ENCODE measurements at regions not wholly inside any gene's neighbourhood (a gene's known extent, or its start where the extent isn't known, plus 50 kb on each side); places are given as distances from the start of the nearest gene placed in this dataset.

DNA sequence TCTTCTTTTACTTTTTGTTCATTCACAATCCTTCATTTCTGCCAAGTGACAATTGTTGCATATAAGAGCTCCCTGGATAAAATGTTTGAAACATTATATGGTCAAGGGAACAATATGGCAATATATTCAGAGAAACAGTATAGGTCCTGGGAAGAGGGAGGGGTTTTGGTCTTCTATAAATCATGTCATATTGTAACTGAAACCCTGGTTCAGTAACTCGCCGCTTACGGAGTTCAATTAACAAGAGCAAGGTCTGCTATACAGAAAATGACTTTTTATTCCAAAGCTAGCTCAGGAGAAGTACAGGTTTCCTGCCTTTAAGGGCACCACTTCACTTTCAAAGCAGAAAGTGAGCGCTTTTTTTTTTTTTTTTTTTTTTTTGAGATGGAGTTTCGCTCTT is 522.1 kb upstream of the TGFBR2 start:
- H3K4me1 ChIP-seq: peaks cover 0 to 5% (median 0%) of the 10 kb centered on the region in 4 donors
- intact Hi-C loops (cut with DNase I; ENCODE audit: low total_unique reads): no loop called here
- H3K27me3 ChIP-seq: no peaks in the 10 kb centered on the region
- no peaks in the 10 kb centered on the region for H3K9me3 ChIP-seq
- H3K27ac ChIP-seq: no peak overlapping the region
- no peak for TF ChIP-seq POLR2A (IDR thresholded peaks at IDR 0.05)
- TF ChIP-seq POLR2AphosphoS5 (IDR thresholded peaks at IDR 0.05): no peak
- no peak for TF ChIP-seq EP300 (IDR thresholded peaks at IDR 0.05)
- TF ChIP-seq, protein P1, sequence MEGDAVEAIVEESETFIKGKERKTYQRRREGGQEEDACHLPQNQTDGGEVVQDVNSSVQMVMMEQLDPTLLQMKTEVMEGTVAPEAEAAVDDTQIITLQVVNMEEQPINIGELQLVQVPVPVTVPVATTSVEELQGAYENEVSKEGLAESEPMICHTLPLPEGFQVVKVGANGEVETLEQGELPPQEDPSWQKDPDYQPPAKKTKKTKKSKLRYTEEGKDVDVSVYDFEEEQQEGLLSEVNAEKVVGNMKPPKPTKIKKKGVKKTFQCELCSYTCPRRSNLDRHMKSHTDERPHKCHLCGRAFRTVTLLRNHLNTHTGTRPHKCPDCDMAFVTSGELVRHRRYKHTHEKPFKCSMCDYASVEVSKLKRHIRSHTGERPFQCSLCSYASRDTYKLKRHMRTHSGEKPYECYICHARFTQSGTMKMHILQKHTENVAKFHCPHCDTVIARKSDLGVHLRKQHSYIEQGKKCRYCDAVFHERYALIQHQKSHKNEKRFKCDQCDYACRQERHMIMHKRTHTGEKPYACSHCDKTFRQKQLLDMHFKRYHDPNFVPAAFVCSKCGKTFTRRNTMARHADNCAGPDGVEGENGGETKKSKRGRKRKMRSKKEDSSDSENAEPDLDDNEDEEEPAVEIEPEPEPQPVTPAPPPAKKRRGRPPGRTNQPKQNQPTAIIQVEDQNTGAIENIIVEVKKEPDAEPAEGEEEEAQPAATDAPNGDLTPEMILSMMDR (IDR thresholded peaks at IDR 0.05): no peak
- 78 to 90% (median 84%) methylated on average over 4 to 5 of the region's 5 CpGs for WGBS, 5 donors
- no peak overlapping the region for H3K4me3 ChIP-seq
- H3K36me3 ChIP-seq: no peaks in the 10 kb centered on the region
- no peak for DNase-seq

DNA sequence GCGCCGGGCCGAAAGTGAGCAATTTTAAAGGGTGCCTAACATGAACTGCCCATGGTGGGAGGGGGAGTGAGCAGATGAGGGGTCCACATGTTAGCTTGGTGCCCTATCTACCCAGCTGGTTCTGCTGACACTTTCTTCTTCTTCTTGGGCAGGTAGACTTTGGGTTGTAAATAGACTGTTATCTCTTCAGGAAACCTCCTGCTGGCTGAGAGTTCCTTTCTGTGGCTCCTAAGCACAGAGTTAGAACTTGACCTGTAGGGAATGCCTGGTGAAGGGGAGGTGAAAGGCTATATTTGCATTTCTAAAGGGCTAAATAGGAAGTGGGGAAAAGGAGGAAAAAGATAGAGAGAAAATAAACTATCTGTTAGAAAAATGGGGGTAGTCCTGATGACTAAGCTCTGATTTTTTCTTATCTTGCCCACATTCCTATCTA is 521.4 kb upstream of the TGFBR2 start:
- 86 to 93% (median 89%) methylated on average over 3 of the region's 3 CpGs for WGBS, 5 donors

DNA sequence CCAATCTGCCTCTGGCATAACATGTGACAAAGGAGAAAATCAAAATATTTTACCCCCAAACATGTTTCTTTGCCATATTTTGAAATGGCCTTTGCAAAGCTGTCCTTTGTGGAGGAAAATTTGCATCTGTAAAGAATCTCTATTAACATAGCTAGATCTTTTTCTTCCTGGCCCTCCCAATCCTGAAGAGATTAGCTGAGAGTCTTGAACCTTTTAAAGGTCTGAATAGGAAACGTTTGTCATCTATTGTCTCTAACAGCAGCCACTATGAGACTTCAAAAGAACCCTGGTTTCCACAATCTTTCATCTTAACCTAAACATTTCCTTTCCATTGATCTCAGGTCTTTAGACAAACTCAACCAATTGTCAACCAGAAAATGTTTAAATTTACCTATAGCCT is 520.9 kb upstream of the TGFBR2 start:
- no peaks in the 10 kb centered on the region for H3K9me3 ChIP-seq
- H3K27ac ChIP-seq: no peak overlapping the region
- no peaks in the 10 kb centered on the region for H3K27me3 ChIP-seq
- H3K4me1 ChIP-seq: peaks cover 0 to 5% (median 0%) of the 10 kb centered on the region in 4 donors
- H3K4me3 ChIP-seq: no peak overlapping the region
- no peak for DNase-seq
- TF ChIP-seq, protein P1 (IDR thresholded peaks at IDR 0.05): no peak
- TF ChIP-seq POLR2AphosphoS5 (IDR thresholded peaks at IDR 0.05) (no peak), POLR2A (IDR thresholded peaks at IDR 0.05) (no peak), EP300 (IDR thresholded peaks at IDR 0.05) (no peak)
- 20 to 47% (median 29%) methylated on average over 1 of the region's 1 CpG for WGBS, 5 donors
- intact Hi-C loops (cut with DNase I; ENCODE audit: low total_unique reads): no loop called here
- H3K36me3 ChIP-seq: no peaks in the 10 kb centered on the region

More for the DNA sequence above, 521.4 kb upstream of the TGFBR2 start:
- Histone ChIP-seq H3K9me3 (no peaks in the 10 kb centered on the region), H3K4me1 (peaks cover 0 to 5% (median 0%) of the 10 kb centered on the region in 4 donors), H3K27me3 (no peaks in the 10 kb centered on the region), H3K36me3 (no peaks in the 10 kb centered on the region), H3K4me3 (no peak overlapping the region), H3K27ac (no peak overlapping the region)
- TF ChIP-seq POLR2A (IDR thresholded peaks at IDR 0.05): no peak
- TF ChIP-seq POLR2AphosphoS5 (IDR thresholded peaks at IDR 0.05): no peak
- TF ChIP-seq, protein P1 (IDR thresholded peaks at IDR 0.05): no peak
- DNase-seq: peak in 1 of 2 donors; percentile 18
- intact Hi-C loops (cut with DNase I; ENCODE audit: low total_unique reads): no loop called here

DNA sequence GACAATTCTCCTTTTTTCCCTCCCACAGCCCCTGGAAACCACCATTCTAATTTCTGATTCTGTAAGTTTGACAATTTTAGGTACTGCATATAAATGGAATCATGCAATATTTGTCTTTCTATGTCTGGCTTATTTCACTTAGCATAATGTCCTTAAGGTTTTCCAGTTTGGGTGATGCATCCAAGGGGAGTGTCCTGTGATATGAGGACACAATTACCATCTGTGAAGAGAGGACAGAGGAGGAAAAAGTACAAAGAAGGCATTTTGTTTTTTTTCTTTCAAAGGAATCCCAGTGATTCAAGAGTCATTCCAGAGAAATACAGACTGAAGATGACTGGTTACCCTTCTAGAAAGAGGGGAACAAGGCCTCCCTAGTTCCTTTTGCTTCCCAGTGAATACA is 514.7 kb upstream of the TGFBR2 start:
- H3K4me3 ChIP-seq: no peak overlapping the region
- H3K9me3 ChIP-seq: peaks cover 0 to 16% (median 2%) of the 10 kb centered on the region in 4 donors
- no peak overlapping the region for H3K27ac ChIP-seq
- H3K4me1 ChIP-seq: no peaks in the 10 kb centered on the region
- intact Hi-C loops (cut with DNase I; ENCODE audit: low total_unique reads): no loop called here
- DNase-seq: no peak
- TF ChIP-seq POLR2A (IDR thresholded peaks at IDR 0.05): no peak
- TF ChIP-seq, protein P1 (IDR thresholded peaks at IDR 0.05): no peak
- TF ChIP-seq EP300 (IDR thresholded peaks at IDR 0.05): no peak
- no peak for TF ChIP-seq POLR2AphosphoS5 (IDR thresholded peaks at IDR 0.05)
- no peaks in the 10 kb centered on the region for H3K27me3 ChIP-seq
- H3K36me3 ChIP-seq: no peaks in the 10 kb centered on the region
